ENCODE measurements at regions not wholly inside any gene's neighbourhood (a gene's known extent, or its start where the extent isn't known, plus 50 kb on each side); places are given as distances from the start of the nearest gene placed in this dataset.

GRCh38 chr6:102340311-102340710 is 946.8 kb downstream of the GRIK2 start:
- TF ChIP-seq, protein P1, sequence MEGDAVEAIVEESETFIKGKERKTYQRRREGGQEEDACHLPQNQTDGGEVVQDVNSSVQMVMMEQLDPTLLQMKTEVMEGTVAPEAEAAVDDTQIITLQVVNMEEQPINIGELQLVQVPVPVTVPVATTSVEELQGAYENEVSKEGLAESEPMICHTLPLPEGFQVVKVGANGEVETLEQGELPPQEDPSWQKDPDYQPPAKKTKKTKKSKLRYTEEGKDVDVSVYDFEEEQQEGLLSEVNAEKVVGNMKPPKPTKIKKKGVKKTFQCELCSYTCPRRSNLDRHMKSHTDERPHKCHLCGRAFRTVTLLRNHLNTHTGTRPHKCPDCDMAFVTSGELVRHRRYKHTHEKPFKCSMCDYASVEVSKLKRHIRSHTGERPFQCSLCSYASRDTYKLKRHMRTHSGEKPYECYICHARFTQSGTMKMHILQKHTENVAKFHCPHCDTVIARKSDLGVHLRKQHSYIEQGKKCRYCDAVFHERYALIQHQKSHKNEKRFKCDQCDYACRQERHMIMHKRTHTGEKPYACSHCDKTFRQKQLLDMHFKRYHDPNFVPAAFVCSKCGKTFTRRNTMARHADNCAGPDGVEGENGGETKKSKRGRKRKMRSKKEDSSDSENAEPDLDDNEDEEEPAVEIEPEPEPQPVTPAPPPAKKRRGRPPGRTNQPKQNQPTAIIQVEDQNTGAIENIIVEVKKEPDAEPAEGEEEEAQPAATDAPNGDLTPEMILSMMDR (IDR thresholded peaks at IDR 0.05; ENCODE audit: insufficient read depth, low read length, poor library complexity, severe bottlenecking) = no peak
- no peak for TF ChIP-seq EZH2phosphoT487 (conservative IDR thresholded peaks at IDR 0.05; ENCODE audit: low read length)
